NT2/D1 (cell line): ENCODE measurements at regions not wholly inside any gene's neighbourhood (a gene's known extent, or its start where the extent isn't known, plus 50 kb on each side); places are given as distances from the start of the nearest gene placed in this dataset.

Experiments
- DNase-seq: peaks from one replicate; pipeline ENCODE4 v3.0.0-alpha.2; 2011; ENCODE audit warnings: low read depth, low spot score
- H3K27me3 ChIP-seq: 2 replicates; pipeline ENCODE4 v1.6.0; 2011; ENCODE audit warnings: mild to moderate bottlenecking; ENCODE audit not compliant: insufficient read length, insufficient read depth
- H3K36me3 ChIP-seq: 2 replicates; pipeline ENCODE4 v1.6.1; 2011; ENCODE audit warnings: mild to moderate bottlenecking, low read length, mixed read lengths; ENCODE audit not compliant: insufficient read depth, insufficient read length
- H3K4me1 ChIP-seq: 2 replicates; pipeline ENCODE4 v1.5.1; 2011; ENCODE audit not compliant: insufficient read depth, insufficient read length
- H3K4me3 ChIP-seq: 2 replicates; pipeline ENCODE4 v1.5.1; 2011; ENCODE audit warnings: low read depth; ENCODE audit not compliant: insufficient read length
- H3K9ac ChIP-seq: 2 replicates; pipeline ENCODE4 v1.6.0; 2011; ENCODE audit warnings: low read depth; ENCODE audit not compliant: insufficient read length
- H3K9me3 ChIP-seq: 2 replicates; pipeline ENCODE4 v1.5.1; 2011; ENCODE audit warnings: mild to moderate bottlenecking, low read length; ENCODE audit not compliant: insufficient read depth
- SUZ12 ChIP-seq: IDR thresholded peaks from 2 replicates; pipeline ENCODE4 v1.6.1; 2011; ENCODE audit not compliant: insufficient read length, insufficient read depth; ENCODE audit errors: extremely low read depth
- YY1 ChIP-seq: IDR thresholded peaks from 2 replicates; pipeline ENCODE4 v1.6.1; 2011; ENCODE audit not compliant: insufficient read length, insufficient read depth
- ZNF274 ChIP-seq: IDR thresholded peaks from 2 replicates; pipeline ENCODE4 v1.6.1; 2011; ENCODE audit warnings: mild to moderate bottlenecking, low read depth, low read length

GRCh38 chr7:112874909-112875308 lies 84.7 kb upstream of the TMEM168 start:
- H3K9ac ChIP-seq: no peak overlapping the region
- H3K9me3 ChIP-seq: no peaks in the 10 kb centered on the region; the same call in 1 of the 2 replicates
- no peak for DNase-seq
- H3K4me1 ChIP-seq: no peaks in the 10 kb centered on the region
- no peak overlapping the region for H3K4me3 ChIP-seq
- no peak for TF ChIP-seq YY1
- no peak for TF ChIP-seq SUZ12
- no peak for TF ChIP-seq ZNF274
- H3K27me3 ChIP-seq: no peaks in the 10 kb centered on the region
- peaks cover 2% of the 10 kb centered on the region for H3K36me3 ChIP-seq

GRCh38 chr7:112873831-112874553 lies 83.8 kb upstream of the TMEM168 start:
- no peak for DNase-seq
- no peaks in the 10 kb centered on the region for H3K27me3 ChIP-seq
- no peak overlapping the region for H3K4me3 ChIP-seq
- no peaks in the 10 kb centered on the region; the same call in 1 of the 2 replicates for H3K9me3 ChIP-seq
- H3K9ac ChIP-seq: no peak overlapping the region
- H3K4me1 ChIP-seq: no peaks in the 10 kb centered on the region
- no peak for TF ChIP-seq YY1
- no peak for TF ChIP-seq SUZ12
- no peak for TF ChIP-seq ZNF274
- peaks cover 2% of the 10 kb centered on the region for H3K36me3 ChIP-seq

DNA sequence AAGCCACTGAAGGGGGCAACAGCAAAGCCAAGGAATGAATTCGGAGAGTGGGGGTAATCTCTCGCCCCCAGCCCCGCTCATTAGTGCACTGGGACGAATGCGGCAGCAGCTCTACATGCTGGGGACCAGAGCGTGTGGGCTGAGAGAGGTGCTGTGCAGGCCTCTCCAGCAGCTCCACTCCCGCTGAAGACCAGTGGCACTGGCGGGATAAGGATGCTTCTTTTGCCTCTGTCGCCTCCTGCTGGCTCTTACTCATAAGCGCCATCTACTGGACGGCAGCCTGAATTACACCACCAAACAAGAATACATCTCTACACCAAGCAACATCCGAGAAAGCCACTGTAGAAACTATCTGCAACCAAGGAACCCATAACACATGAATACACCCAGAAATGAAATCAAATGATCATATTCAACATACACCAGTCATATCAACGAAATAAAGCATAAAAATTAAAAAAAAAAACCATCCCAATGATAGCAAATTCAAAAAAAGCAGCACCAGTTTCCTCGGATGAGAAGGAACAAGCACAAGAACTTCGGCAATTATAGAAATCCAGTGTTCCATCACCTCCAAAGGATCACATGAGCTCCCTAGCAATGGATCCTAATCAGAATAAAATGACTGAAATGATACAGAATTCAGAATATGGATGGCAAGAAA lies 79.0 kb upstream of the TMEM168 start:
- H3K9ac ChIP-seq: no peak overlapping the region
- H3K4me1 ChIP-seq: no peaks in the 10 kb centered on the region
- H3K27me3 ChIP-seq: no peaks in the 10 kb centered on the region
- DNase-seq: peak; percentile 66
- no peaks in the 10 kb centered on the region for H3K36me3 ChIP-seq
- no peak overlapping the region for H3K4me3 ChIP-seq
- TF ChIP-seq ZNF274 (no peak), YY1 (no peak), SUZ12 (no peak)
- H3K9me3 ChIP-seq: no peaks in the 10 kb centered on the region; the same call in 1 of the 2 replicates

DNA sequence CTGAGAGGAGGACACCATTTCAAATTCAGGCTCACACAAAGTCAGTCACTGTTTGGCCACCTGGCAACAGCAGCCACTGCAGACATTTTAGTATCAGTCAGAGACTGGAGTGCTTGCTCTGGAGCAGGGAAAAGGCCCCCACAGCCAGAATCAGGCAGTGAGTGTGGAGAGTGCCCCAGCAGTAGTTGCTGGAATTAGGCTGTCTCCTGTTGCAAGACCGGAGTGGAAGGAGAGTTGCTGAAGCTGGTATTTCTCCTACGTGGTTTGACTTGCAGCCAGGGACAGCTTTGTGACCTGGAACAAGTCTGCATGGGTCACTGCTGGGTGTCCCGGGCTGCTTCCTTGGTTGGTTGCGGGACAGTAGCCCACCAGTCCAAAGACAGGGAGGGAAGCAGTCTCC lies 78.4 kb upstream of the TMEM168 start:
- DNase-seq: no peak
- Histone ChIP-seq H3K4me1 (no peaks in the 10 kb centered on the region), H3K9ac (no peak overlapping the region), H3K36me3 (no peaks in the 10 kb centered on the region), H3K27me3 (no peaks in the 10 kb centered on the region), H3K4me3 (no peak overlapping the region), H3K9me3 (no peaks in the 10 kb centered on the region; the same call in 1 of the 2 replicates)
- TF ChIP-seq YY1 (no peak), ZNF274 (no peak), SUZ12 (no peak)

GRCh38 chr7:112866424-112866823 lies 76.2 kb upstream of the TMEM168 start:
- no peak for TF ChIP-seq YY1
- TF ChIP-seq ZNF274: no peak
- TF ChIP-seq SUZ12: no peak
- no peaks in the 10 kb centered on the region for H3K27me3 ChIP-seq
- no peak overlapping the region for H3K4me3 ChIP-seq
- no peak for DNase-seq
- H3K9me3 ChIP-seq: no peaks in the 10 kb centered on the region; the same call in 1 of the 2 replicates
- H3K4me1 ChIP-seq: no peaks in the 10 kb centered on the region
- H3K9ac ChIP-seq: no peak overlapping the region
- H3K36me3 ChIP-seq: no peaks in the 10 kb centered on the region

GRCh38 chr7:112864380-112864779 lies 74.2 kb upstream of the TMEM168 start:
- TF ChIP-seq ZNF274: no peak
- H3K9me3 ChIP-seq: no peaks in the 10 kb centered on the region; the same call in 1 of the 2 replicates
- no peaks in the 10 kb centered on the region for H3K27me3 ChIP-seq
- no peak overlapping the region for H3K9ac ChIP-seq
- H3K36me3 ChIP-seq: no peaks in the 10 kb centered on the region
- H3K4me1 ChIP-seq: no peaks in the 10 kb centered on the region
- no peak for DNase-seq
- H3K4me3 ChIP-seq: no peak overlapping the region

DNA sequence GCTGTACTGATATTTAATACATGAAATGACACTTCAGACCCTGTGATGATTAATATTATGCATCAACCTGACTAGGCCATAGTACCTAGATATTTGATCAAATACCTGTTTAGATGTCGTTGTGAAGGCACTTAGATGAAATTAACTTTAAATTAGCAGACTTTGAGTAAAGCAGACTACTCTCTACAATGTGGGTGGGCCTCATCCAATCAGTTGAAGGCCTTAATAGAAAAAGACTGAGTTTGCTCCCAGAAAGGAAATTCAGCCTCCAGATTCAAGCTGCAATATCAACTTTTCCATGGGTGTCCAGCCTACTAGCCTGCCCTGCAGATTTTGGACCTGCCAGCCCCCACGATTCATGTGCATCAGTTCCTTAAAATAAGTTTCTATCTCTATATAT lies 68.6 kb upstream of the TMEM168 start:
- DNase-seq: no peak
- Histone ChIP-seq H3K4me3 (no peak overlapping the region), H3K27me3 (no peaks in the 10 kb centered on the region), H3K9me3 (no peaks in the 10 kb centered on the region), H3K4me1 (no peaks in the 10 kb centered on the region), H3K9ac (no peak overlapping the region), H3K36me3 (peaks cover 2% of the 10 kb centered on the region)
- TF ChIP-seq ZNF274 (no peak), YY1 (no peak), SUZ12 (no peak)
